A549 (cell line): ENCODE measurements at regions not wholly inside any gene's neighbourhood (a gene's known extent, or its start where the extent isn't known, plus 50 kb on each side); places are given as distances from the start of the nearest gene placed in this dataset.

ENCODE experiments used
- ATAC-seq, 2 experiments: fragments of 200-7000 bp in 1 of 2; fragments of >200 bp in 1 of 2; cut with Nextera tagmentation in 1 of 2; cut with Tn5 transposase in 1 of 2; 3 replicates each; pipeline versions ENCODE4 v1.8.0 to v1.9.1; 2018 to 2020; ENCODE audit warnings: mild to moderate bottlenecking in 1 of 2, moderate library complexity in 1 of 2
- CTCF ChIA-PET: fragments of 300-600 bp; sonication (Branson Sonifier 250); formaldehyde crosslinking; extraction: SDS; loops from one replicate; lab custom pipeline; 2021; ENCODE audit warnings: antibody characterized with exemption, inconsistent platforms; lab: Yijun Ruan, JAX
- POLR2A ChIA-PET: fragments of 350-600 bp; formaldehyde crosslinking; extraction: SDS; loops from one replicate; lab custom pipeline; 2021; ENCODE audit warnings: antibody characterized with exemption, inconsistent platforms; lab: Yijun Ruan, JAX
- DNase-seq, 2 experiments: peaks; one replicate each; pipeline versions ENCODE4 v3.0.0 to v3.0.0-alpha.2; 2011 to 2016; ENCODE audit warnings: low read depth in 1 of 2, low spot score in 1 of 2
- FAIRE-seq: peaks from 2 replicates; lab custom pipeline; 2011; peaks lifted over from hg19 to GRCh38; lab: Jason Lieb, UNC
- H3K27ac ChIP-seq, 2 experiments: fragments of >200 bp; sonication (Bioruptor Twin); formaldehyde crosslinking; 3 replicates each; pipeline ENCODE4 v1.5.1; 2016 to 2017
- H3K4me1 ChIP-seq: fragments of >200 bp; sonication (Bioruptor Twin); formaldehyde crosslinking; 3 replicates; pipeline ENCODE4 v1.6.1; 2016
- H3K4me2 ChIP-seq: fragments of >200 bp; sonication (Bioruptor Twin); formaldehyde crosslinking; 3 replicates; pipeline ENCODE4 v1.6.1; 2016
- H3K4me3 ChIP-seq: fragments of >200 bp; sonication (Bioruptor Twin); formaldehyde crosslinking; 3 replicates; pipeline ENCODE4 v1.5.1; 2016
- H3K9me3 ChIP-seq: fragments of >200 bp; sonication (Bioruptor Twin); formaldehyde crosslinking; 3 replicates; pipeline ENCODE4 v1.6.1; 2016
- BHLHE40 ChIP-seq: IDR thresholded peaks from 2 replicates; pipeline ENCODE4 v1.6.1; 2012; ENCODE audit warnings: low read depth, low read length, inconsistent platforms
- CBX2 ChIP-seq: fragments of 200-600 bp; sonication (generic); IDR thresholded peaks from 2 replicates; pipeline ENCODE4 v1.6.1; 2016; ENCODE audit warnings: low read depth, mild to moderate bottlenecking, borderline replicate concordance
- CHD2 ChIP-seq: fragments of 150-350 bp; IDR thresholded peaks from 2 replicates; pipeline ENCODE4 v1.6.1; 2014; ENCODE audit warnings: low read length; ENCODE audit not compliant: partially characterized antibody
- CHD4 ChIP-seq: fragments of 200-600 bp; sonication (generic); IDR thresholded peaks from 2 replicates; pipeline ENCODE4 v1.6.1; 2016; ENCODE audit warnings: antibody characterized with exemption, mild to moderate bottlenecking, borderline replicate concordance
- E2F6 ChIP-seq: IDR thresholded peaks from 2 replicates; pipeline ENCODE4 v1.6.1; 2012; ENCODE audit warnings: low read depth, borderline replicate concordance
- EHMT2 ChIP-seq: fragments of 200-600 bp; sonication (generic); IDR thresholded peaks from 2 replicates; pipeline ENCODE4 v1.6.1; 2016; ENCODE audit warnings: antibody characterized with exemption, low read depth, mild to moderate bottlenecking, moderate library complexity
- EP300 ChIP-seq, 2 experiments: fragments of >200 bp; sonication (Bioruptor Twin); formaldehyde crosslinking; IDR thresholded peaks; 2 replicates in 1 of 2; 3 replicates in 1 of 2; pipeline ENCODE4 v1.6.1; 2016 to 2017
- ESRRA ChIP-seq: fragments of 150-350 bp; IDR thresholded peaks from 2 replicates; pipeline ENCODE4 v1.6.1; 2014; ENCODE audit warnings: mild to moderate bottlenecking, low read length, borderline replicate concordance
- FOSB ChIP-seq: fragments of 250-450 bp; sonication (Bioruptor Pico); IDR thresholded peaks from 2 replicates; pipeline ENCODE4 v1.5.0; 2020; ENCODE audit warnings: mild to moderate bottlenecking, moderate library complexity
- FOSL2 ChIP-seq, 2 experiments: fragments of 450-650 bp in 1 of 2; fragments of >200 bp in 1 of 2; sonication (Bioruptor Twin) in 1 of 2; formaldehyde crosslinking; IDR thresholded peaks; 2 replicates each; pipeline versions ENCODE4 v1.5.0 to v1.6.1; 2016 to 2020; ENCODE audit warnings: mild to moderate bottlenecking in 1 of 2, moderate library complexity in 1 of 2
- FOXS1 ChIP-seq: fragments of 250-450 bp; sonication (Bioruptor Pico); IDR thresholded peaks from 2 replicates; pipeline ENCODE4 v1.5.0; 2020; ENCODE audit warnings: mild to moderate bottlenecking, moderate library complexity
- GATA3 ChIP-seq: IDR thresholded peaks from 2 replicates; pipeline ENCODE4 v1.6.1; 2012; ENCODE audit warnings: borderline replicate concordance
- HOXA7 ChIP-seq: fragments of 250-450 bp; sonication (Bioruptor Pico); IDR thresholded peaks from 2 replicates; pipeline ENCODE4 v1.5.0; 2020; ENCODE audit warnings: mild to moderate bottlenecking, moderate library complexity
- HOXB13 ChIP-seq: fragments of 250-450 bp; sonication (Bioruptor Pico); IDR thresholded peaks from 2 replicates; pipeline ENCODE4 v1.5.0; 2020; ENCODE audit warnings: low read depth, mild to moderate bottlenecking, moderate library complexity
- HOXB5 ChIP-seq: fragments of 250-450 bp; sonication (Bioruptor Pico); IDR thresholded peaks from 2 replicates; pipeline ENCODE4 v1.5.0; 2020; ENCODE audit warnings: mild to moderate bottlenecking, moderate library complexity
- MAFK ChIP-seq: fragments of 450-650 bp; IDR thresholded peaks from 2 replicates; pipeline ENCODE4 v1.6.1; 2014; ENCODE audit not compliant: partially characterized antibody
- MAX ChIP-seq: IDR thresholded peaks from 2 replicates; pipeline ENCODE4 v1.6.1; 2012
- POLR2A ChIP-seq: IDR thresholded peaks from 2 replicates; pipeline ENCODE4 v1.6.1; 2012; ENCODE audit warnings: mild to moderate bottlenecking, low read length
- POLR2AphosphoS2 ChIP-seq: conservative IDR thresholded peaks from 2 replicates; pipeline ENCODE4 v1.6.1; 2012; ENCODE audit warnings: low read length, improper control_type of control experiment, inconsistent platforms
- RARB ChIP-seq: fragments of 250-450 bp; sonication (Bioruptor Pico); IDR thresholded peaks from 2 replicates; pipeline ENCODE4 v1.8.0; 2021; ENCODE audit warnings: mild to moderate bottlenecking, moderate library complexity
- RNF2 ChIP-seq: fragments of 200-600 bp; sonication (generic); IDR thresholded peaks from 2 replicates; pipeline ENCODE4 v1.6.1; 2016; ENCODE audit warnings: low read depth, mild to moderate bottlenecking, antibody characterized with exemption, moderate library complexity, borderline replicate concordance
- SMC3 ChIP-seq: fragments of >200 bp; sonication (Bioruptor Twin); formaldehyde crosslinking; IDR thresholded peaks from 3 replicates; pipeline ENCODE4 v1.6.1; 2018; ENCODE audit warnings: inconsistent platforms
- SREBF2 ChIP-seq: fragments of 450-650 bp; IDR thresholded peaks from 2 replicates; pipeline ENCODE4 v1.6.1; 2014; ENCODE audit warnings: mild to moderate bottlenecking, moderate library complexity
- TP53 ChIP-seq: fragments of 250-450 bp; sonication (Bioruptor Pico); IDR thresholded peaks from 2 replicates; pipeline ENCODE4 v1.5.0; 2021; ENCODE audit warnings: mild to moderate bottlenecking, moderate library complexity
- WGBS: methylation state at CpG from one replicate; pipeline ENCODE4 v1.1.6; 2017; ENCODE audit errors: missing lambda C conversion rate; 5-methylcytosine and 5-hydroxymethylcytosine counted together

GRCh38 chr1:201625226-201625761 lies 86.4 kb downstream of the NAV1 start (continued):
- TF ChIP-seq TP53 (CRISPR knock-in tag) = no peak
- TF ChIP-seq MAFK = peak; percentile 26
- TF ChIP-seq GATA3 = no peak
- no peak for TF ChIP-seq BHLHE40
- no peak for TF ChIP-seq RARB (CRISPR knock-in tag)
- TF ChIP-seq HOXB5 (CRISPR knock-in tag) = peak; percentile 88; the same call in 1 of the 2 replicates

- H3K4me3 ChIP-seq = no peak overlapping the region
- FAIRE-seq = no peak
- no peaks in the 10 kb centered on the region for H3K9me3 ChIP-seq
- peak overlapping the region; percentile 47; the same call in 2 of the 3 replicates for H3K4me2 ChIP-seq
- no peak for ATAC-seq
- POLR2A ChIA-PET = interaction anchor here (1.5 to 2.1 kb wide), 3 partner anchors 23 to 28 kb away, joined by 4 to 6 read pairs (median 4); no protein-coding TSS in a partner anchor
- 96% methylated on average over 3 of the region's 3 CpGs for WGBS
- CTCF ChIA-PET = interaction anchor here (0.8 to 5.4 kb wide), 11 partner anchors 10 to 170 kb away, joined by 3 to 41 read pairs (median 5); no protein-coding TSS in a partner anchor
- no peak for DNase-seq
- peaks cover 35% of the 10 kb centered on the region for H3K4me1 ChIP-seq
- peak overlapping the region; percentile 72 to 79; a peak in 5 of 6 replicates for H3K27ac ChIP-seq
- TF ChIP-seq FOSB (CRISPR knock-in tag) (no peak), HOXA7 (no peak), MAX (no peak), SMC3 (no peak)
Observed at GRCh38 chr1:201625851-201626251, 86.9 kb downstream of the NAV1 start.

- no peak for TF ChIP-seq EP300 (IDR thresholded peaks at IDR 0.05)
- TF ChIP-seq POLR2A = no peak
- no peak for TF ChIP-seq SMC3
- TF ChIP-seq FOXS1 (CRISPR knock-in tag) = no peak
- TF ChIP-seq, all 56 proteins: peak for 0
- 89% methylated on average over 4 of the region's 4 CpGs for WGBS
- Histone ChIP-seq H3K4me2 (no peak overlapping the region), H3K4me3 (no peak overlapping the region), H3K9me3 (no peaks in the 10 kb centered on the region), H3K4me1 (peaks cover 42% of the 10 kb centered on the region), H3K27ac (peak overlapping the region; percentile 72 to 79; a peak in 5 of 6 replicates)
- CTCF ChIA-PET = interaction anchor here (0.8 to 5.4 kb wide), 8 partner anchors 9 to 166 kb away, joined by 3 to 41 read pairs (median 5); no protein-coding TSS in a partner anchor
- POLR2A ChIA-PET = no interaction called here
- DNase-seq (no peak), FAIRE-seq (no peak), ATAC-seq (no peak)
Observed at GRCh38 chr1:201626629-201627275, 87.8 kb downstream of the NAV1 start.

- Histone ChIP-seq H3K4me1 (peaks cover 36% of the 10 kb centered on the region), H3K9me3 (no peaks in the 10 kb centered on the region), H3K4me2 (no peak overlapping the region), H3K27ac (peak overlapping the region in 1 of 2 experiments; percentile 79; a peak in 2 of 6 replicates), H3K4me3 (no peak overlapping the region)
- ChIA-PET CTCF (interaction anchor here (0.9 to 5.4 kb wide), 4 partner anchors 20 to 81 kb away, joined by 3 to 41 read pairs (median 6); no protein-coding TSS in a partner anchor), POLR2A (no interaction called here)
- ATAC-seq = no peak
- WGBS = 87% methylated on average over 6 of the region's 6 CpGs
- no peak for DNase-seq
- FAIRE-seq = no peak
- TF ChIP-seq HOXB13 (CRISPR knock-in tag) (no peak), EHMT2 (no peak), CHD2 (no peak), BHLHE40 (no peak), POLR2A (no peak), RNF2 (no peak), CBX2 (no peak), SREBF2 (no peak), ESRRA (no peak), E2F6 (no peak), POLR2AphosphoS2 (no peak), RARB (CRISPR knock-in tag) (no peak), MAX (no peak), CHD4 (no peak), FOSL2 (IDR thresholded peaks at IDR 0.05) (no peak), FOSL2 (CRISPR knock-in tag; IDR thresholded peaks at IDR 0.05) (no peak)
Observed at GRCh38 chr1:201628490-201628889, 89.6 kb downstream of the NAV1 start.
